ENCODE measurements at regions not wholly inside any gene's neighbourhood (a gene's known extent, or its start where the extent isn't known, plus 50 kb on each side); places are given as distances from the start of the nearest gene placed in this dataset.
"Not testable (repeated sequence)": the region's sequence is repeated elsewhere in the genome, so short reads cannot be mapped to it uniquely, and the experiment has no call there.

GRCh38 chr4:123602007-123602406 is 205.4 kb downstream of the SPRY1 start:
- DNase-seq = no peak
- Mint-ChIP-seq H3K4me1 (peaks cover 45 to 46% of the 10 kb centered on the region in 2 donors), H3K27ac (peak overlapping the region in 1 of 2 donors; percentile 39), H3K4me3 (no peak overlapping the region), H3K9me3 (no peaks in the 10 kb centered on the region), H3K36me3 (no peaks in the 10 kb centered on the region), H3K27me3 (ENCODE audit: low read depth in 2 of 2) (no peaks in the 10 kb centered on the region)
- intact Hi-C loops (cut with micrococcal nuclease) = loop anchor here (5.0 kb wide), 1 partner anchor 125 kb away; no protein-coding TSS in a partner anchor
- Histone ChIP-seq H3K4me3 (ENCODE audit: low read length) (no peak overlapping the region), H3K36me3 (ENCODE audit: control insufficient read depth, insufficient read depth, low read length) (no peaks in the 10 kb centered on the region), H3K4me1 (ENCODE audit: control insufficient read depth, insufficient read depth, low read length) (peaks cover 15% of the 10 kb centered on the region), H3K27me3 (ENCODE audit: control insufficient read depth, insufficient read depth, low read length) (no peaks in the 10 kb centered on the region), H3K27ac (ENCODE audit: low read length) (no peak overlapping the region), H3K9me3 (ENCODE audit: control insufficient read depth, insufficient read depth, low read length) (no peaks in the 10 kb centered on the region)
- no peak for ATAC-seq
- TF ChIP-seq CTCF (IDR thresholded peaks at IDR 0.05) = no peak
- WGBS (ENCODE audit: insufficient coverage) = 89% methylated on average over 4 of the region's 4 CpGs

- H3K9me3 ChIP-seq (ENCODE audit: control insufficient read depth, insufficient read depth, low read length) = no peaks in the 10 kb centered on the region
- no peak overlapping the region for H3K4me3 Mint-ChIP-seq
- no peaks in the 10 kb centered on the region for H3K27me3 Mint-ChIP-seq (ENCODE audit: low read depth in 2 of 2)
- no peaks in the 10 kb centered on the region for H3K36me3 ChIP-seq (ENCODE audit: control insufficient read depth, insufficient read depth, low read length)
- no peak overlapping the region for H3K4me3 ChIP-seq (ENCODE audit: low read length)
- intact Hi-C loops (cut with micrococcal nuclease) = loop anchor here (5.0 kb wide), 1 partner anchor 126 kb away; no protein-coding TSS in a partner anchor
- H3K27ac Mint-ChIP-seq = no peak overlapping the region
- H3K27me3 ChIP-seq (ENCODE audit: control insufficient read depth, insufficient read depth, low read length) = no peaks in the 10 kb centered on the region
- H3K4me1 ChIP-seq (ENCODE audit: control insufficient read depth, insufficient read depth, low read length) = peaks cover 20% of the 10 kb centered on the region
- ATAC-seq (no peak), DNase-seq (peak in 1 of 2 donors; percentile 27)
- no peaks in the 10 kb centered on the region for H3K36me3 Mint-ChIP-seq
- H3K9me3 Mint-ChIP-seq = no peaks in the 10 kb centered on the region
- 82% methylated on average over 7 of the region's 7 CpGs for WGBS (ENCODE audit: insufficient coverage)
- peaks cover 53 to 54% of the 10 kb centered on the region in 2 donors for H3K4me1 Mint-ChIP-seq
- H3K27ac ChIP-seq (ENCODE audit: low read length) = no peak overlapping the region
- TF ChIP-seq CTCF (IDR thresholded peaks at IDR 0.05) = no peak
These were observed 206.6 kb downstream of the SPRY1 start for GRCh38 chr4:123603165-123603564.

- H3K27ac ChIP-seq (ENCODE audit: low read length); H3K27me3 Mint-ChIP-seq (ENCODE audit: low read depth in 2 of 2); H3K36me3 ChIP-seq (ENCODE audit: control insufficient read depth, insufficient read depth, low read length); ATAC-seq; H3K9me3 ChIP-seq (ENCODE audit: control insufficient read depth, insufficient read depth, low read length); H3K36me3 Mint-ChIP-seq; intact Hi-C loops (cut with micrococcal nuclease); H3K9me3 Mint-ChIP-seq; DNase-seq; H3K27me3 ChIP-seq (ENCODE audit: control insufficient read depth, insufficient read depth, low read length); H3K4me3 ChIP-seq (ENCODE audit: low read length): not testable (repeated sequence)
- Mint-ChIP-seq H3K4me3 (peak overlapping the region; percentile 82), H3K4me1 (peaks cover 35 to 36% of the 10 kb centered on the region in 2 donors), H3K27ac (peak overlapping the region in 1 of 2 donors; percentile 77)
- 66% methylated on average over 3 of the region's 4 CpGs for WGBS (ENCODE audit: insufficient coverage)
- H3K4me1 ChIP-seq (ENCODE audit: control insufficient read depth, insufficient read depth, low read length) = peaks cover 16% of the 10 kb centered on the region
These were observed 209.2 kb downstream of the SPRY1 start for GRCh38 chr4:123605797-123606196.

GRCh38 chr4:123606336-123606735 is 209.7 kb downstream of the SPRY1 start:
- Mint-ChIP-seq H3K4me1 (peaks cover 29 to 31% of the 10 kb centered on the region in 2 donors), H3K27me3 (ENCODE audit: low read depth in 2 of 2) (no peaks in the 10 kb centered on the region), H3K36me3 (no peaks in the 10 kb centered on the region), H3K9me3 (no peaks in the 10 kb centered on the region), H3K27ac (peak overlapping the region; percentile 77 to 83), H3K4me3 (peak overlapping the region; percentile 82)
- Histone ChIP-seq H3K27me3 (ENCODE audit: control insufficient read depth, insufficient read depth, low read length) (no peaks in the 10 kb centered on the region), H3K36me3 (ENCODE audit: control insufficient read depth, insufficient read depth, low read length) (no peaks in the 10 kb centered on the region), H3K4me3 (ENCODE audit: low read length) (no peak overlapping the region), H3K9me3 (ENCODE audit: control insufficient read depth, insufficient read depth, low read length) (no peaks in the 10 kb centered on the region), H3K27ac (ENCODE audit: low read length) (peak overlapping the region; percentile 36), H3K4me1 (ENCODE audit: control insufficient read depth, insufficient read depth, low read length) (peaks cover 16% of the 10 kb centered on the region)
- no peak for DNase-seq
- 88% methylated on average over 1 of the region's 2 CpGs for WGBS (ENCODE audit: insufficient coverage)
- ATAC-seq = no peak
- intact Hi-C loops (cut with micrococcal nuclease) = no loop called here
- TF ChIP-seq CTCF (IDR thresholded peaks at IDR 0.05) = no peak
